Daoy (cell line): ENCODE measurements at regions not wholly inside any gene's neighbourhood (a gene's known extent, or its start where the extent isn't known, plus 50 kb on each side); places are given as distances from the start of the nearest gene placed in this dataset.
"Not testable (repeated sequence)": the region's sequence is repeated elsewhere in the genome, so short reads cannot be mapped to it uniquely, and the experiment has no call there.

Experiments used
- DNase-seq: peaks from one replicate; pipeline ENCODE4 v3.0.0-alpha.2; 2015; ENCODE audit warnings: low read depth

DNA sequence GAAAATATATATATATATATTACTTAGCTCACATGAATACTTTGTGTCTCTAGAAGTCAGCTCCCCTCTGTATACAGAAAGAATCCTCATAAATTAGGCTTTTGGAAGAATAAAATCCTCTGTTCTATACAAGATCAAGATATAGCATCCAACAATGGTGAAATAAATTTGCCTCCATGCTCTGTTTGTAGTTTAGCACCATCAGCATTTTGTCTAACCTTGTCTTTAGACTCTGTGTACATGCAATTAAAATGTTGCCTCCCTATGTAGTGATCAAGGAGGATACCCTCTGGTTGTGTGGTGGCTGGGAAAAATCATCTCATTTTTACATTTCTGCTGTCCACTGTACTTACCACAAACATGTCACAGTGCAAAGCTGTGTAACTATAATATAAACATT lies 189.7 kb downstream of the C7orf25 start:
- DNase-seq = no peak

DNA sequence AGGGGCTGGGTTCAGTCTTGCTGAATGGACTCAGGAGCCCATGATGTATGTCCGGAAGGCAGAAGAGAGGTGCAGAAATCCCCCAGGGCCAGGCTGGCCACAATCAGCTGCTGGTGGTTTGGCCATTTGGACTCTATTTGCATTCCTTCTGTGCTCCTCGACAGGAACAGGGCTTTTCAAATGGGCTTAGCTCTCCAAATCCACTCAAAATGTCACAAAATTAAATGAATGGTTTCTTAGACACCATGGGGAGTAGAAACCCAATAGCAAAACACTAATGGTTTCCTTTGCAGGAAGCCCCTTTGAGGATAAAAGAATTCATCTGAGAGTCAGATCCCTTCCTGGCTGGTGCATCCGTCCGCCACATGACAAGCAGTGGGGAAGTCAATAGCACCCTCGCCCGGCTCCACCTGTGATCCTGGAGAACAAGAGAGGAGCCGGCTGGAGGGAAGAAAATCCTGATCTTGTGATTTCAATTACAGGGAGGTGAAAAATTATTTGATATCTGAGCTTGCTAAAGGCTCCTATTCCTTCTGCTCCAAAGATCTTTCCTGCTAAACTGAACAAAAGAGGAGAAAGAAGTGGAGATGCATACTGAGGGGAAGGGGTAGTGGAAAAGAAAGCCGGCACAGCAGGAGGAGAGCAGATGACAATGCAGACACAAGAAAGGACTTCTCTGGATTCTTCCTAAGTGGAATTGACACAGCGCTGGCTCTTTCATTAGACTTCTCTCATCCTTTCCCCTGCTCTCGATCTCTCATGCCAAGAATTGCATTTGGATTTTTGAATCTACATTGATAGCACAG lies 190.7 kb downstream of the C7orf25 start:
- DNase-seq = no peak

DNA sequence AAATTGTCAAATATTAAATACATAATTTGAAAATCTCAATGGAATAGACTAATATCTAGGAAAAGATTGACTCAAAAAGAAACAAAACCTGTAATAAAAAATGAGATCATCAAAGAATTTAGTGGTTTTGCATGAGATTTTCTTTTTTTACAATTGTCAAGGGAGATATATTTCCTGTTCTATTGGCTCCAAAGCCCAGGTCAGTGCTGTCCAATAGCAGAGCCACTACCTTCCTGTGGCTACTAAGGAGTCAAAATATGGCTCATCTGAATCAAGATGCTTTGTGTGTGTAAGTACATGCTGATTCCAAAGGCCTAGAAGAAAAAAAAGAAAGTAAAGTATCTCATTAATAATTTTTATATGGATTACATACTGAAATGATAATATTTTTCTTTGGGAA lies 191.9 kb downstream of the C7orf25 start:
- no peak for DNase-seq

DNA sequence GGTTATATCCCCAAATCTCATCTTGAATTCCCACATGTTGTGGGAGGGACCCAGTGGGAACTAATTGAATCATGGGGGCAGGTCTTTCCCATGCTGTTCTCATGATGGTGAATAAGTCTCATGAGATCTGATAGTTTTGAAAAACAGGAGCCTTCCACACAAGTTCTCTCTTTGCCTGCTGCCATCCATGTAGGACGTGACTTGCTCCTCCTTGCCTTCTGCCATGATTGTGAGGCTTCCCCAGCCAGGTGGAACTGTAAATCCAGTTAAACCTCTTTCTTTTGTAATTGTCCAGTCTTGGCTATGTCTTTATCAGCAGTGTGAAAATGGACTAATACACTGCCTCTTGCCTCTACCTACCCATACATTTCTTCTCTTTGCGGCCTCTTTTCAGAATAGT lies 193.4 kb downstream of the C7orf25 start:
- not testable (repeated sequence) for DNase-seq

DNA sequence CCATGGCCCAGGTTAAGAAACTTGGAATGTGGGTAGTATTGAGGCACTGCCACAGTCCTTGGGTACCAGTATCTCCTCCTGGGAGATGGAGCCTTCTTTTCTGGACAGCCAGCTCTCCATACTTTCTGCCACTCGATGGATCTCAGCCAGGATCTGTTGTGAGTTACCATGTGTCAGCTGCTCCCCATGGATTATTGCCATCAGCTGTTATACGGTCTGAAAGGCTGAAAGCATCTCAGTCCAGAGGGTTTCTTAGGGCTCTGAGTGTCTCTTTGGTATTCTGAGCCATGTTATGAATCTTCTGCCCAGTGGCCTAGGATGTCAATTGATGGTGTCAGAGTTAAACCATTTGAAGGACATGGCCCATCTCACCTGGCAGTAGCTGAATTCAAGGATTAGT lies 197.5 kb downstream of the C7orf25 start:
- no peak for DNase-seq

DNA sequence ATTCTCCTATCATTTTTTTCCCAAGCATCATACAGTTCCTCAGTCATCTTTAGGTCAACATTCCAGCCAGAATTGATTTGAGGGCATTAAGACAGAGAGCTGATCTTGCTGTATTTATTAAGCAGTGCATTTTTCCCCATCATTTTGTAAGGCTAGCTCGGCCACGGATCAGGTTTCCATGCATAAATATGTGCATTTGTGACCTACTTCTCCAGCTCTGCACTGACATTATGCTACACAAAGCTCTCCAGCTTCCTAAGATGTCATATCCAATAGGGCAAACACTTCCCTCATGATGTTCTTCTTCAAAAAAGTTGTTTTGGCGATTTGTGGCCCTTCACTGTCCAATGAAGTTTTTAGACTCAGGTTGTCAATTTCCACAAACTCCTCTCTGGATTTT lies 202.6 kb downstream of the C7orf25 start:
- no peak for DNase-seq

DNA sequence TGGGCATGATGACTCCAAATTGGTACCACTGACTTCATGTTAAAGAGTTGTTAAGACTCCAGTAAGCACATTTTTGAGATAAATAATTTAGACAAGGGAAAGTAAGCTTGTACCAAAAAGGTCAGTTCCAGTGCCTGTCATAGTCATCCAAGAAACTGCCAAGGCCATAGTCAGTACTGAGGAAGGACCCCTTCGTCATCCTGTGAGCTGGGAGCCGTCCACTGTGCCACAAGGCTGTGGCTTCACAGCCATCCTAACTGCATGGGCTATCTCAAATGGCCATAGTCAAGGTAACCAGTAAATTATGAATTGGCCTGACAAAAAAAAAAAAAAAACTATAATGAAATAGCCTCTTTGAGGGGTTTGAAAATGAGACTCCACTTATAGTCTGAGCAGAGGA lies 207.2 kb downstream of the C7orf25 start:
- no peak for DNase-seq

DNA sequence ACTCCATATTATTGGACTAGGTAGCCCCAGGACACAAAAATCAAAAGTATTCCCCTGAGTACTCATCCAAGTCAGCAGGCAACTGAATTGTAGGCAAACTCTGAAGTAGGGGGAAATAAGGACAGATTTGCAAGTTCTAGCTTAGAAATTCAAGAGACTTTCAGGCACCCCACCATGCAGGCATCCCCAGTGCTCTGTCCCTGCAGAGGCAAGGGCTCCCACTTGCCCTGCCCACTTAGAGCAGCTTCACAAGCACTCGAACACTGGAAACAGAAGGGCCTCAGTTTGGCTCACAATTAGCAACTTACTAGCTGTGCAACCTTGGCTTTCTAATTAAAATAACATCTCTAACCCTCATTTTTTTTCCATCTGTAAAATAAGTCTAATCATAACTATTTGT lies 209.2 kb downstream of the C7orf25 start:
- no peak for DNase-seq

DNA sequence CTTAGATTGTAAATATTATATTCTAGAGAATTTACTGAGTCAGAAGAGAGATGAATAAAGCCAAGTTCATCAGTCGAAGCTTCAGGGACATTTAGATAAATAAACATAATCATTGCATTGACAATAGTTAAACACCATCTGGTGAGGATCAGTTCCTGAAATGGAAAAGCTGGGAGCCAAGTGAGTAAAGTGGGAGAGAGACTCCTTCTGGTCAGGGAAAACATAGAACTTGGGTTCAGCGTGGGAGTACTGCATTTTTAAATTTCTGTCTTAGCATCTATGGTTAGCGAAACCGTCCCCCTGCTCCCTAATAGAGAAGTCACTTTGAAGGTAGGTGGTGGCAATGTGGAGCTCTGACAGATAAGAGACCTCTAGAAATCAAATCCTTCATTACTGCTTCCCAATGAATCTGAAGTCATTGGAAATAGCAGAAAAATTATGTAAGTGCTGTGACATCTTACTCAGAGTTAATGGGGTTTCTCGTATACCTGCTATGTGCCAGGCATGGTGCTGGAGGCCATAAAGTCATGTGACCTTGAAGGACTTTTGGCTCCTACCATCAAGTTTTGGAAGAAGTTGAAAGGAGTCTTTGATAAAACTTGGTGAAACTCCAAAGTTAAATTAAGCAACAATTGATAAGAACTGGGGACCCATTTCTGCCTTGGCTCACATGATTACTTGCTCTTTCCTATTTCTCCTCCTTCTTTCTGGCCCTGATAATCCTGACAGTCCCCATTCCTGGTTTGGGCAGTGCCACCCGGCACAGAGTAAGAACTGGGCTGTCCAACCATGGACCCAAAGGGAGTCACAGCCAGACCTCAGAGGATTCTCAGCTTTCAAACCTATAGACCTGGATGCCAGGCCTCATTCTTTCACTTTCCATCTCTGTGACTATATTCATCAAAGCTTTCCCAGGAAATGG lies 211.2 kb downstream of the C7orf25 start:
- DNase-seq = no peak

DNA sequence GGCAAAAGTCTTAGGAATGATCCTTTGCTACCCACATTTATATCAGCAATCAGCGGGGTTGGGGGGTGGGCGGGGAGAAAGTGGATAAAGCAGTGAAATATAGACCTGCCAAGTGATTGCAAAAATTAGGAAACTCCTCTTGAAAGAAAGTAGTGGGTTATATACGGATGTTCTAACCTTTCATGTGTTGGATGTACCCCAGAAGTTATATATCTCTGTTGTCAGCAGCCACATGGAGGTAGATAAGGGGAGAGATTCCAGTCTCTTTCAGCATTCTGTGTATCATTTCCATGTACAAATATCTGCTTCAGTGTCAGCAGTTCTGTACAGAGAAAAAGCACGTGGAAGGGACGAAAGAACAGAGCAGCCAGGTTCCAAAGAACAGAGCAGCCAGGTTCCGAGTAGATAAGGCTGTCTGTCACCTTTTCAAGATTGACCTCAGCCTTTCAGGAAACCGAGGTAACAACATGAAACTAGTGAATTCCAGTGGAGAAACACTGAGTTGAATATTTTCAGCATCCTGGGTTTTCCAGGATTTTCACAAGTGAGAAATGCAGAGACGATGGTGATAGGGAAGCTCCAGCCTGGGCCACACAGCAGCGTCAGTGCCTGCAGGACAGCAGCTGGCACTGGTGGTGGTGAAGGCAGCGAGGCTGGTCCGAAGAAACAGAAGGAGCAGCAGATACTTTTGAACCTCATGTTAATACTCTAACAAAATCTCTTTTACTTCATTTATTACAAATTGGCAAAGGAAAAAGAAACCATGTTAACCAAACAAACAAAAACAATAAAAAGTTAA lies 212.3 kb downstream of the C7orf25 start:
- no peak for DNase-seq

DNA sequence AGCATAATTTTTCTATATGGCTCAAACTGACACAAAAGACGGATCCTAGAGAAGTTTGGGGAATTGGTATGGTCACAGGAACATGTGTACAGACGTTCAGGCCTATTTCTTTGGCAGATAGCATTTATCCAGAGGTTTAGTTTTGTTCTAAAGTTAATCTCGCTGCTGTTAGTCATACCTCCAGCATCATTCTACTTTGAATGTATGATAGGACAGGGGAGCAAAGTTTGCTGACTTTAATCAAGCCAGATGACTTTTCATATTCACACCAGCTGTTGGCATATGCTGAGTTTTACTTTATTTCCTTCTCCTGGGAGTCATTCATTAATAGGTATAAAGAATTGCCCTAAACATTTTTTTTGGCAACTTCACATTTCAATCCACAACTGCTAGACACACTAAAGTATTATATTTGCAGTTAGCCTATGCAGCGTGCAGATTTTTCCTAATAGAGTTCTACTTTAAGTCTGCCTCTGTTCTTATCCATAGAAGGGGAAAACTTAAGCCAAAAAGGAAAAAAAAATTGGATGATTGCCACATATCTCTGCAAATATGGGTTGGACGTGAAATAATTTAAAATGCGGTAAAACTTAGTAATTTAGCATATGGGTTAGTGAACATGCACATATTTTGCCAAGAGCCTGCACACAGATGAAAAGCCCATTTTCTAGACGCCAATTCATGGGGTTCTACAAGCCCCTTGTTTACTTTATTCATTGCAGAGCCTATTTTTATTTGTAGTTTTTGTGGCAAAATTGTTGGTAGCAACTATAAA lies 213.1 kb downstream of the C7orf25 start:
- DNase-seq = no peak

DNA sequence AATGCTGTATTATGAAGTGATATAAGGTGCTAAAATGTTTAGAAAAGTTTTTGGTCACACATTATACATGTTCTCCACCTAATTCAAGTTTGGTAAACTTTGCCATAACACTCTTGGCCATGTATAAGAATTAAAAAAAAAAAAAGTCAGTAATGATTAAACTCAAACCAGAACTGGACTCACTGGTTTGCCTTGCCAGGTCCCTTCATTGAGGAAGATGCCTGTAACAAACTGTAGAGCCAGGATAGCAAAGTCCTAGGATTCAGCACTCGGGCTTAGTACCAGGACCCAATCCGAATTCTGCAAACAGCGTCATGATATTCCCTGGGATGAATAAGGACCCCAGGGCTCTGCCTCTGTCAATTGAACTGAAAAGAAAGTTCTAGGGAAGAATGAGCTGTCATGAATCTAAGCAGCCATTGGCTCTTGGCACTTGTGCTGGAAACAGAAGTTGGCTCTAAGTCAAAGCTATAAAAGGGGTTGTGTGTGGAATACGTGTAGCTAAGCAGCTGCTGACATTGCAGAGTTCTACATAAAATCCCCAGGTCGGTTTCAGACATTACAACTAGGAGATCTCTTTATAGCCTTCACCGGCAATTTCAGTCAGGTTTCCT lies 216.9 kb downstream of the C7orf25 start:
- no peak for DNase-seq

DNA sequence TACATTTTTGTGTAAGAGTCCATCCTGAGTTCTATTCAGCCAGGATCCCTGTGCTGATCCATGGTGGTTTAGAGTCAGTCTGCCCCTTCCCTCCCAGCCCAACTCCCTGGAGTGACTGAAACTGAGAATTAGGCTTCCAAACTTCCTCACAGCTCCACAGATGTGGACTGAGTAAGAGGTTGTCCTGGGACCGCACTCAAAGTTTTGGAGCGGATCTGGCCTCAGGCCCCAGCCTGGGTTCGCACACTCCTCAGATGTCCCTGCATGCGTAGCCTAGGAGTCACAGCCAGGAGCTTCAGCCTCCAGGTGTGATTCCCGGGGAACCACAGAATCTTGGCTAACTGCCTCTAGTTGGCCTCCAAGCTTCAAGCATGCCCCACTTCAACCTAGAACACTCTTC lies 218.1 kb downstream of the C7orf25 start:
- DNase-seq = no peak

DNA sequence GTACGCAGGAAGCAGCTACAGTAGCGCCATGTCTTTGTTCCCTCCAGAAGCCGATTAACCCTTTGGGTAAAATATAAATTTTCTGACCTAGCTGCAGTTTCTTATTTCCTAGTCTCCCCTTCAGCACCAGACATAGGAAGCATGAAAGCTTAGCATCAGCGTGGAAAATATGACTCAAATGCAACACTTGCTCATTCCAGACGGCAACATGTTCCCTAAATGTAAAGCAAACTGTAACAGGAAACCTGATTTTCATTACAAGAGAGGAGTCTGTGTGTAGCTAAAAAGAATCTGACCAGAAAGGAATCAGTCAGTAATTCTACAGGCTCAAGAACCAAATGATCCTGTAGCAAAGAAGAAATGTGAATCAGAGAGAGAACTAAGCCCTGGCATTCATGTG lies 219.2 kb downstream of the C7orf25 start:
- no peak for DNase-seq

DNA sequence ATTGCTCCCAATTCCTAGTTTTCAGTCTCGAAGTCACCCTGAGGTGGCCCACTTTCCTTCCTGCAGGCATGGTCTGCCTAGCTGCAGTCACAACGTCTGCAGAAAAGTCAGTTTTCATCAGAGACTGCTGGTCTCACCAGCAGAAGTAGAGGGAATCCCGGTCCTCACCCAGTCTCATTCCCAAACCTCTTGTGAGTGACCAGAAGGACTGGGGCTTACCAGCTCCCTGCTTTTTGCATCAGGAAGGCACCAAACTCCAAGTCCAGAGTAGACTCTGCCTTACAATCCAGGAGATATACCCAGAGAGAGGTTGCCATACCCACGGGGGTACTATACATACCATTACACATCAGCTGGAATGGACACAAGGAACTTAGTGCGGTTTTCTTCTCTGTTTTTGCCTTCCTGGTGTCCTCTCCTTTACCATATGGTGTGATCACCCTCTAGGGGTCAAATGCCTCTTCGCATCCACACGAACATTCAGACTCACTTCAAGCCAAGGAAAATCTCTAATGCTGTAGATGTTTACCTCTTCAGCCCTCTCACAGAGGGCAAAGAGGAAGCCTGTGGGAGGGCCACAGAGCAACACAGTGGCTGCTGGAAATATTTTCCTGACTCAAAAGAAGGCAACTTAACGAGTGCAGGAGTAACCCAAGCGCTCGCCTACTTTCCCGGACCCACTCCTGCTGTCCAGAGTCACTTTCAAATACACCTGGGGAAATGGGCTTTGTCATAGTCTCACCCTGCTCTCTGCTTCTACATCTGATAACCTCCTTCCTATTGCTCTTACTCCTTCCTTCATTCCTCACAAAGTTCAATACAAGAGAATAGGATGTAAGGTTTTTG lies 220.9 kb downstream of the C7orf25 start:
- DNase-seq = peak; percentile 72

DNA sequence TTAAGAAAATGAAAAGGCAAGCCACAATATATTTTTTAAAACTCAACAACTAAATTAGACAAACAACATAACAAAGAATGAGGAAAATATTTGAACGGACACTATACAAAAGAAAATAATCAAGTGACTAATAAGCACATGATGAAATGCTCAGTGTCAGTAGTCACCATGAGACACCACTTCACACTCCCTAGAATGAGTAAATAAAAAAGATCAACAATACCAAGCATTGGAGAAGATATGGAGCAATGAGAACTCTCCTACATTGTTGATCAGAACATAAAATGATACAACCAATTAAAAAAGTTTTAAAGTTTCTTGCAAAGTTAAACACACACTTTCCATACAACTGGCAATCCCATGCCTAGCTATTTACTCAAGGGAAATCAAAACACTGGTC lies 222.2 kb downstream of the C7orf25 start:
- no peak for DNase-seq

DNA sequence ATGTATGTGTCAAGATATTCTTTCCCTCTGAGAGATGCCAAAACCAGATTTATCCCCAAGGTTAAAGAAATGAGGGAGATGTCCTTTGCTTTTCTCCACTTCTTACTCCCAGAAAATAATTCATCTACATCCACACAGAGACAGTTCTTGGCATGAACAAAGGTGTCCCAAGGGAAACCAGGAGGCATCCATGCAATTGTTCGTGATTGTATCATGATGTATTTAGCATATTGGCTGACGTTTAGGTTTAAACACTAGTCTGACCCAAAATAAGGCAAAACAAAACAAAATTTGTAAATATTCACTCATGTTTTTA lies 223.9 kb downstream of the C7orf25 start:
- DNase-seq = no peak

DNA sequence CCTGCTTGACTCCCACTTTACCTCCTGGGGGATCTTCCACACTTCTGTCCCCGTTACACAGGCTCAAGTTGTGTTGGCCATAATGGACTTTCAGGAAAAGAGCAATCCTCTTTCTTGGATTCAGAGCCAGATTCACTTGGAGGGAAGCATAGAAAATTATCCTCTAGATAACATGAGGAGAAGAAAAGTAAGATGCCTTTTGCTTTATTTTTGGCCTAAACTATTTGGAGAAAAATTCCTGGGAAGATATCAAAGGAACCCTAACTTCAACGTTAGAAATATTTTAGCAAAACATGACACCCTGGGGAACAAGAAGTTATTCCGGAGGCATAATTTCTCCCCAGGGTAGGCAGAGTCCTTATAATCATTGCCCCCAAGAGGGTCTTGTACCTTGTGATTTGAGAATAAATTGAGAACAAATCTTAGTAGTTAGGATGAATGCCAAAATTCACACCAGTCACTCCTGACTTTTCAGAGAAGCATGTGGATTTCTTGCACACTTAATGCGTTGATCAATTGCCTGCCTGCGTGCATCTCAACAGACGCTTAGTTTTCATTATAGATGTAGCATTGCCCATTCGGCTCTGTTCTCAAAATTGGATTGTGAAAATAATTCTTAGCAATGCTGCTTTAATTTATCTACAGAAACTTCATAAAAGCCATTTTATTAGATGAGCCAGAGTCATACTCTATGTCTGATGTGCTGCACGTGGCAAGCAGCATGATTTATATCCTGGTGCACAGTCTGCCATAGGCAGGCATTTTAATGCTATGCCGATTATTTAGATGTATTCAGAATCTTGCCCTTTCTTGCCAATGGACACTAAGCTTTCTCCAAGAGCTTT lies 224.4 kb downstream of the C7orf25 start:
- DNase-seq = no peak

DNA sequence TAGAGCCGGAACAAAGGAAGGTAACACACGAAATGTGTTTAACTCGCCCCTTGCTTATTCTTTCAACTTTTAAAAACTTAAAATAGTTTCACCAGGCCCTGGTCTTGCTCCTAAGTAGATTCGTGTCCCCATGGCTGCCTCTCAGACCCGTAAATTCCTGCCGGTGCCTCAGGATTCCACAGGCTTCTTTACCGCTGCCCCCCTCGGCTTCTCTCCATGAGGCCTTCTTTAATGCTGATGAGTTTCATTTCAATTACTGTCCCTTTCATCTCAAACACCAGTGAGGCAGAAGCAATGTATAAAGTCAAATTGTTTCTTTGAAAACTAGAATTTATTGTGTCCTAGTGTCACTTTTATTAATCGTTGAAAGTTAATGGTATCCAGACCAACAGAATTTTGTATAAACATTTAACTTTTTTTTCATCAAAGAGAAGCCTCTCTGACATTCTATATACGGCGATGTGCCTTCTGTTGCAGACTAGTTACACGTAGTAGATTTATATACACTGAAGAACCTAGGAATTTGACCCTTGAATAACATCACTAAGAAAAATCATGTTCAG lies 225.2 kb downstream of the C7orf25 start:
- DNase-seq = no peak
